Sigmoid colon (tissue), 6 donors: ENCODE measurements at regions not wholly inside any gene's neighbourhood (a gene's known extent, or its start where the extent isn't known, plus 50 kb on each side); places are given as distances from the start of the nearest gene placed in this dataset.

Experiments used
- DNase-seq: peaks from one replicate; pipeline ENCODE4 v3.0.0-alpha.2; 2019
- H3K27ac ChIP-seq, 4 donors: fragments of 200-600 bp; sonication (generic); one replicate each; pipeline ENCODE4 v1.5.1; 2016 to 2019; ENCODE audit warnings: mild to moderate bottlenecking in 1 of 4
- H3K27me3 ChIP-seq, 3 donors: fragments of 200-600 bp; sonication (generic); one replicate each; pipeline ENCODE4 v1.5.1; 2019; ENCODE audit warnings: mild to moderate bottlenecking in 1 of 3
- H3K36me3 ChIP-seq, 4 donors: fragments of 200-600 bp; sonication (generic); one replicate each; pipeline ENCODE4 v1.5.1; 2016 to 2019
- H3K4me1 ChIP-seq, 4 donors: fragments of 200-600 bp; sonication (generic); one replicate each; pipeline ENCODE4 v1.5.1; 2017 to 2019
- H3K4me3 ChIP-seq, 4 donors: fragments of 200-600 bp; sonication (generic); one replicate each; pipeline ENCODE4 v1.5.1; 2017 to 2019; ENCODE audit warnings: mild to moderate bottlenecking in 2 of 4, moderate library complexity in 1 of 4
- H3K9me3 ChIP-seq, 4 donors: fragments of 200-600 bp in 3 of 4; sonication (generic) in 3 of 4; one replicate each; pipeline versions ENCODE4 v1.5.1 to v1.6.1; 2013 to 2019
- EP300 ChIP-seq, 4 donors: sonication (generic); formaldehyde crosslinking; IDR thresholded peaks; one replicate each; pipeline ENCODE4 v1.6.1; 2017; ENCODE audit warnings: antibody characterized with exemption in 4 of 4
- POLR2A ChIP-seq, 2 donors: fragments of 450-650 bp; IDR thresholded peaks; one replicate each; pipeline ENCODE4 v1.6.1; 2016; ENCODE audit warnings: antibody characterized with exemption in 2 of 2, mild to moderate bottlenecking in 2 of 2, moderate library complexity in 2 of 2
- POLR2AphosphoS5 ChIP-seq, 4 donors: sonication (generic); formaldehyde crosslinking; IDR thresholded peaks; one replicate each; pipeline ENCODE4 v1.6.1; 2017; ENCODE audit warnings: antibody characterized with exemption in 4 of 4
- WGBS, 2 donors: extraction: QIAGEN DNeasy Blood & Tissue Kit; methylation state at CpG; one replicate each; pipeline ENCODE4 v1.1.7; 2013; 5-methylcytosine and 5-hydroxymethylcytosine counted together
- intact Hi-C: fragments of 100-400 bp; cut with DNase I; formaldehyde crosslinking; loops from one replicate; pipeline ENCODE4 v1.15.1; 2023
- TF ChIP-seq, protein P1 (sequence below), 4 experiments: fragments of 450-650 bp in 3 of 4; fragments of 200-600 bp in 1 of 4; IDR thresholded peaks; one replicate each; pipeline ENCODE4 v1.5.1; 2016 to 2019; ENCODE audit warnings: antibody characterized with exemption in 4 of 4, mild to moderate bottlenecking in 3 of 4, moderate library complexity in 2 of 4
- donor health status: healthy with polysubstance abuse.
- donor health status: healthy.

DNA sequence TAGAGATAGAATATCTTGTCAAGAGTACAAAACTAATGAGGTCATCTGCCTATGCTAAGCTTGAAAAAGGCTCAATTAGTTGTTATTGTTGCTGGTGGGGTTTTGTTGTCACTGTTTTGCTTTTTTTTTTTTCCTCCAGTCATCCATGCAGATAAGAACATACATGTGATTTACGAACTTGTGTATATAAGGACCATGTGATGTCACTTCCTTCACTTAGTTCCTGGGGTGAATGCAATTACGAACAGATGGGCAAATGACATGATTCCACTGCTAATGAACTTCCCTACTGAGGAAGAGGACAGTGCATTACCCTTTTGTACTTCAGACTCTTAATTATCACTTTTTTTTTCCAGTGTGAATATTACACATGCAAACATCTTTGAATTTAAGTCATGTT, 1175.3 kb upstream of the GJE1 start:
- Histone ChIP-seq H3K4me1 (no peaks in the 10 kb centered on the region), H3K27me3 (no peaks in the 10 kb centered on the region), H3K27ac (no peak overlapping the region), H3K36me3 (no peaks in the 10 kb centered on the region), H3K9me3 (no peaks in the 10 kb centered on the region), H3K4me3 (no peak overlapping the region)
- intact Hi-C loops = no loop called here
- WGBS, 2 donors = 78 to 86% methylated on average over 2 of the region's 2 CpGs
- DNase-seq = no peak
- TF ChIP-seq POLR2AphosphoS5 (IDR thresholded peaks at IDR 0.05) = no peak
- no peak for TF ChIP-seq POLR2A (IDR thresholded peaks at IDR 0.05)
- TF ChIP-seq, protein P1, sequence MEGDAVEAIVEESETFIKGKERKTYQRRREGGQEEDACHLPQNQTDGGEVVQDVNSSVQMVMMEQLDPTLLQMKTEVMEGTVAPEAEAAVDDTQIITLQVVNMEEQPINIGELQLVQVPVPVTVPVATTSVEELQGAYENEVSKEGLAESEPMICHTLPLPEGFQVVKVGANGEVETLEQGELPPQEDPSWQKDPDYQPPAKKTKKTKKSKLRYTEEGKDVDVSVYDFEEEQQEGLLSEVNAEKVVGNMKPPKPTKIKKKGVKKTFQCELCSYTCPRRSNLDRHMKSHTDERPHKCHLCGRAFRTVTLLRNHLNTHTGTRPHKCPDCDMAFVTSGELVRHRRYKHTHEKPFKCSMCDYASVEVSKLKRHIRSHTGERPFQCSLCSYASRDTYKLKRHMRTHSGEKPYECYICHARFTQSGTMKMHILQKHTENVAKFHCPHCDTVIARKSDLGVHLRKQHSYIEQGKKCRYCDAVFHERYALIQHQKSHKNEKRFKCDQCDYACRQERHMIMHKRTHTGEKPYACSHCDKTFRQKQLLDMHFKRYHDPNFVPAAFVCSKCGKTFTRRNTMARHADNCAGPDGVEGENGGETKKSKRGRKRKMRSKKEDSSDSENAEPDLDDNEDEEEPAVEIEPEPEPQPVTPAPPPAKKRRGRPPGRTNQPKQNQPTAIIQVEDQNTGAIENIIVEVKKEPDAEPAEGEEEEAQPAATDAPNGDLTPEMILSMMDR (IDR thresholded peaks at IDR 0.05) = no peak
- no peak for TF ChIP-seq EP300 (IDR thresholded peaks at IDR 0.05)

DNA sequence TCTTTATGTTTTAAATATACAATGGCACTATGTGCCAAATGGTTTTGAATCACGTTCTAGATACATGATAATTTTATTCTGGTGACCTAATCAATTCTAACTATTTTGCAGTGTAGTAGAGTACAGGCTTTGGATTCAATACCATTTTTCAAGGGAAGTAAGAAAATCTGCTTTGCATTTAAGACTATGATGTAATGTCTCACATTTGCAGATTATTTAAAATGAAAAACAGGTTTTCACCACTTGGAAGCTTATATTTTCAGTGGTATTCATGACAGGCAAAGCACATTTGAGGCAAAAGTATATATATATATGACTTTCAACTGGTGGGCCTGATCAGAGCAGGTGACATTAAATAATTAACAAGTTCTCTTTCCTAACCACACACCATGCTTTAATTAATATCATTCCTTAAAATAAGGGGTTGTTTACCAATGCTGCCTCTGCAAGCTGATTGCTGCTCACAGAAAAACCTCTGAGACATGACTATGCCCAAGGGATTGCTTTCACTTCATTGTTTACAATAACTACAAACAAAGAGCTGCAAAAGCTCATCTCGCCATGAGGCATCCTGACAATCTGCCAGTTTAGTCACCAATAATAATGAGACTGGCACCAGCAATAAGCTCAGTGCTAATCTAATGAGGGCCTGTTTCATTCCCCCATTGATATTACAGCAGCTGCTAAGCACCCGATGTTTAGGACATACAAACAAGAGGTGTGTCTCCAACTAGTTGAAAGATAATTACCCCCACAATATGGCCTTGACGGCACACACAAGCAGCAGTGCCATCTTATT, 1176.0 kb upstream of the GJE1 start:
- intact Hi-C loops = no loop called here
- Histone ChIP-seq H3K27me3 (no peaks in the 10 kb centered on the region), H3K27ac (no peak overlapping the region), H3K4me3 (no peak overlapping the region), H3K36me3 (no peaks in the 10 kb centered on the region), H3K4me1 (no peaks in the 10 kb centered on the region), H3K9me3 (no peaks in the 10 kb centered on the region)
- WGBS, 2 donors = 72 to 77% methylated on average over 4 of the region's 4 CpGs
- no peak for DNase-seq
- no peak for TF ChIP-seq POLR2A (IDR thresholded peaks at IDR 0.05)

DNA sequence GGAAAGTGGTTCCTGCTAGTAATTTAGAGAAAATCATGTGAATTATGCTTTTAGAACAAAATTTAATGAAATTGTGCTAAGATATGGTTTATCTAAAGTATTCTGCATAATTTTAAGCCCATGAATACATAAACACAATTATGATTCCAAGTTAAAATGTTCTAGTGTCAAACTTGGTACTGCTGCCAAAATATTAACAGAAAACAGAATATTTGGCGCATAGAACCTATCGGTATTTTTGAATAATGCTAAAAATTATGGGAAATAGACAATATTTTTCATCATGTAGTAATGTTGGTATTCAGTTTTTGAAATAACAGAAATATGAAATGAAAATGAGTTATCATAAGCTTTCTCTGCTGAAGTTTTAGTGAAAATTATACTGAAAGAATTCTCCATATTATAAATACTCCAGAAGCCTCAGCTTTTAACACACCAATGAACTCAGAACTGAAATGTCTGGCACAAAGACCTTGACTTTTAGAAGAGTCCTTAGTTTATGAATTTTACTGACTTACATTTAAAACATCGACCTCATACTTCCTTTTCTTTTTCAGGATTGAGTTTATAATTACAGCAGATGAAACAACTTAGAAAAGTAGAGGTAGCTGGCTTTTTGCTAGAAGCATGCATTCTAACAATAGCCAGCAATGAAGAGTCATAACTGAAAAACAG, 1192.3 kb upstream of the GJE1 start:
- no peak for DNase-seq
- 82 to 83% methylated on average over 3 of the region's 3 CpGs for WGBS, 2 donors
- H3K36me3 ChIP-seq = no peaks in the 10 kb centered on the region
- H3K4me1 ChIP-seq = peaks cover 0 to 8% (median 0%) of the 10 kb centered on the region in 4 donors
- intact Hi-C loops = no loop called here
- H3K9me3 ChIP-seq = no peaks in the 10 kb centered on the region
- H3K27me3 ChIP-seq = no peaks in the 10 kb centered on the region
- no peak for TF ChIP-seq POLR2A (IDR thresholded peaks at IDR 0.05)
- TF ChIP-seq, protein P1 (IDR thresholded peaks at IDR 0.05) = no peak
- no peak for TF ChIP-seq POLR2AphosphoS5 (IDR thresholded peaks at IDR 0.05)
- no peak for TF ChIP-seq EP300 (IDR thresholded peaks at IDR 0.05)
- H3K27ac ChIP-seq = no peak overlapping the region
- H3K4me3 ChIP-seq = no peak overlapping the region

DNA sequence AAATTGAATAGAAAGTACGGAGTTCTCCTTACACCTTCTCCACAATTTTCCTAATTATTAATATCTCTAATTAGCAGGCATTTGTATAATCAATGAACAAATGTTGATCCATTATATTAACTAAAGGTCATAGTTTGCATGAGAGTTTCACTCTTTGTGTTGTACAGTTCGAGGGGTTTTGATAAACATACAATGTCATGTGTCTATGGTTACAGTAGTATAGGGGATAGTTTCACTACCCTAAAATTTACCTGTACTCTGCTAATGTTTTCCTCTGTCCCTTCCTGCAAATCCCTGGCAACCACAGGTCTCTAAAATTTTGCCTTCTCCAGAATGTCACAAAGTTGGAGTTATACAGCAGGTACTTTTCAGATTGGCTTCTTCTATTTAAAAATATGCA, 1199.8 kb upstream of the GJE1 start:
- TF ChIP-seq POLR2A (IDR thresholded peaks at IDR 0.05) (no peak), POLR2AphosphoS5 (IDR thresholded peaks at IDR 0.05) (no peak), EP300 (IDR thresholded peaks at IDR 0.05) (no peak)
- TF ChIP-seq, protein P1 (IDR thresholded peaks at IDR 0.05) = no peak
- intact Hi-C loops = no loop called here
- H3K36me3 ChIP-seq = no peaks in the 10 kb centered on the region
- 83 to 87% methylated on average over 2 of the region's 2 CpGs for WGBS, 2 donors
- H3K27ac ChIP-seq = no peak overlapping the region
- H3K4me3 ChIP-seq = no peak overlapping the region
- H3K27me3 ChIP-seq = no peaks in the 10 kb centered on the region
- no peaks in the 10 kb centered on the region for H3K9me3 ChIP-seq
- no peak for DNase-seq
- no peaks in the 10 kb centered on the region for H3K4me1 ChIP-seq

DNA sequence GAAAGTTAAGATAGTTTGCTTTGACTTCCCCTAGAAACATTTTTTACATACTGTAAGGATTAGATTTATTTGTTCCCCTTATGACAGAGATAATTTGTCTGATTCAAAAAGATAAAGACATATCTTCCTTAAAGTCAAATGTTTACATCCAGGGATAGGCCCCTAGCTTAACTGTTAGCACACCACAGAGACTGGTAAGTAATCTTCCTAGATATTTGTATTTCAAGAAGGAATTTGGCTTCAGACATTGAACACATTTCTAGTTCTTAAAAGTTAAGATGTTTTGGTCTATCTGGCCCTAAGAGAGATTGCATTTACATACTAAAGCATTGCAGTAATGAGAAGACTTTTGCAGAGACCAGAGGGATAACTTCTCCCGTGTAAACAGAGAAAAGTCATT, 1201.1 kb upstream of the GJE1 start:
- H3K9me3 ChIP-seq = no peaks in the 10 kb centered on the region
- DNase-seq = no peak
- H3K4me3 ChIP-seq = no peak overlapping the region
- no peaks in the 10 kb centered on the region for H3K27me3 ChIP-seq
- no peaks in the 10 kb centered on the region for H3K36me3 ChIP-seq
- H3K4me1 ChIP-seq = no peaks in the 10 kb centered on the region
- intact Hi-C loops = no loop called here
- 86 to 91% methylated on average over 1 of the region's 1 CpG for WGBS, 2 donors
- TF ChIP-seq, protein P1 (IDR thresholded peaks at IDR 0.05) = no peak
- TF ChIP-seq POLR2AphosphoS5 (IDR thresholded peaks at IDR 0.05) (no peak), POLR2A (IDR thresholded peaks at IDR 0.05) (no peak), EP300 (IDR thresholded peaks at IDR 0.05) (no peak)
- no peak overlapping the region for H3K27ac ChIP-seq
